OCI-LY3 (cell line): ENCODE measurements at regions not wholly inside any gene's neighbourhood (a gene's known extent, or its start where the extent isn't known, plus 50 kb on each side); places are given as distances from the start of the nearest gene placed in this dataset.

ENCODE experiments used
- H2AFZ ChIP-seq: fragments of 200-600, 300-600 bp; shearing (Covaris generic); 2 replicates; pipeline ENCODE4 v1.6.0; 2014; ENCODE audit warnings: antibody characterized with exemption, low read depth, low read length
- H3K27ac ChIP-seq: fragments of 200-600, 300-600 bp; sonication (generic); 2 replicates; pipeline ENCODE4 v1.5.1; 2014; ENCODE audit warnings: mild to moderate bottlenecking, low read length, moderate library complexity, mixed read lengths
- H3K27me3 ChIP-seq: fragments of 200-600, 300-600 bp; sonication (generic); 2 replicates; pipeline ENCODE4 v1.6.1; 2014; ENCODE audit warnings: low read depth, low read length, mixed read lengths
- H3K36me3 ChIP-seq: fragments of 200-600, 300-600 bp; sonication (generic); replicated peaks from 2 replicates; pipeline ENCODE3; 2014; ENCODE audit warnings: low read depth, low read length, mixed read lengths
- H3K4me1 ChIP-seq: fragments of 300-600, 200-600 bp; sonication (generic); 2 replicates; pipeline ENCODE4 v1.6.1; 2014; ENCODE audit warnings: low read length, mixed read lengths
- H3K4me2 ChIP-seq: fragments of 200-600, 300-600 bp; sonication (generic); 2 replicates; pipeline ENCODE4 v1.6.1; 2014; ENCODE audit warnings: low read length, mixed read lengths
- H3K4me3 ChIP-seq: fragments of 300-600, 200-600 bp; sonication (generic); 2 replicates; pipeline ENCODE4 v1.5.1; 2014; ENCODE audit warnings: antibody characterized with exemption, mild to moderate bottlenecking, low read length, moderate library complexity
- H3K79me2 ChIP-seq: fragments of 300-600, 200-600 bp; shearing (Covaris generic); 2 replicates; pipeline ENCODE4 v1.6.1; 2014; ENCODE audit warnings: mild to moderate bottlenecking, low read length, mixed read lengths
- H3K9ac ChIP-seq: fragments of 300-600, 200-600 bp; shearing (Covaris generic); 2 replicates; pipeline ENCODE4 v1.6.0; 2014; ENCODE audit warnings: mild to moderate bottlenecking, low read length, moderate library complexity
- H3K9me3 ChIP-seq: fragments of 200-600, 300-600 bp; shearing (Covaris generic); 2 replicates; pipeline ENCODE4 v1.6.1; 2014; ENCODE audit warnings: low read length, mixed read lengths; ENCODE audit not compliant: insufficient read depth
- H4K20me1 ChIP-seq: fragments of 200-600, 300-600 bp; sonication (generic); 2 replicates; pipeline ENCODE4 v1.6.1; 2016; ENCODE audit warnings: low read length, mixed read lengths; ENCODE audit not compliant: insufficient read depth
- CTCF ChIP-seq: fragments of 200-600, 300-600 bp; sonication (generic); IDR thresholded peaks from 2 replicates; pipeline ENCODE4 v1.5.1; 2014; ENCODE audit warnings: antibody characterized with exemption, low read length, low read depth
- EZH2phosphoT487 ChIP-seq: fragments of 200-600 bp; shearing (Covaris generic); IDR thresholded peaks from 2 replicates; pipeline ENCODE4 v1.6.1; 2018; ENCODE audit warnings: antibody characterized with exemption, mixed run types, low read depth

- TF ChIP-seq CTCF (no peak), EZH2phosphoT487 (no peak)
- H3K79me2 ChIP-seq, result no peaks in the 10 kb centered on the region
- H3K27me3 ChIP-seq, result no peaks in the 10 kb centered on the region
- no peak overlapping the region for H3K9ac ChIP-seq
- H3K4me3 ChIP-seq, result no peak overlapping the region
- H3K9me3 ChIP-seq, result no peaks in the 10 kb centered on the region
- no peaks in the 10 kb centered on the region for H3K4me1 ChIP-seq
- H3K4me2 ChIP-seq, result no peak overlapping the region
- H2AFZ ChIP-seq, result no peak overlapping the region
- no peaks in the 10 kb centered on the region for H4K20me1 ChIP-seq
- H3K27ac ChIP-seq, result no peak overlapping the region
- H3K36me3 ChIP-seq, result no peaks in the 10 kb centered on the region
These were observed 379.7 kb upstream of the PTCHD4 start for GRCh38 chr6:48490658-48491057.

GRCh38 chr6:48486876-48487275 lies 375.9 kb upstream of the PTCHD4 start:
- Histone ChIP-seq H3K36me3 (no peaks in the 10 kb centered on the region), H3K4me3 (no peak overlapping the region), H3K4me2 (no peak overlapping the region), H3K4me1 (no peaks in the 10 kb centered on the region), H2AFZ (no peak overlapping the region), H3K9me3 (no peaks in the 10 kb centered on the region), H3K9ac (no peak overlapping the region), H3K79me2 (no peaks in the 10 kb centered on the region), H3K27me3 (no peaks in the 10 kb centered on the region), H4K20me1 (no peaks in the 10 kb centered on the region), H3K27ac (no peak overlapping the region)
- TF ChIP-seq CTCF (no peak), EZH2phosphoT487 (no peak)

- Histone ChIP-seq H3K79me2 (no peaks in the 10 kb centered on the region), H3K9ac (no peak overlapping the region), H4K20me1 (no peaks in the 10 kb centered on the region)
These were observed 375.4 kb upstream of the PTCHD4 start for GRCh38 chr6:48486373-48486772.

GRCh38 chr6:48476257-48476656 lies 365.3 kb upstream of the PTCHD4 start:
- no peak overlapping the region for H3K9ac ChIP-seq
- no peak overlapping the region for H3K4me2 ChIP-seq
- no peaks in the 10 kb centered on the region for H3K27me3 ChIP-seq
- no peak overlapping the region for H3K27ac ChIP-seq
- H3K4me1 ChIP-seq, result peaks cover 18% of the 10 kb centered on the region
- no peaks in the 10 kb centered on the region for H3K79me2 ChIP-seq
- no peak for TF ChIP-seq EZH2phosphoT487
- TF ChIP-seq CTCF, result peak; percentile 64
- no peak overlapping the region for H3K4me3 ChIP-seq
- no peaks in the 10 kb centered on the region for H3K36me3 ChIP-seq
- no peak overlapping the region for H2AFZ ChIP-seq
- H4K20me1 ChIP-seq, result no peaks in the 10 kb centered on the region
- H3K9me3 ChIP-seq, result no peaks in the 10 kb centered on the region

More at GRCh38 chr6:48486373-48486772, 375.4 kb upstream of the PTCHD4 start:
- Histone ChIP-seq H3K27ac (no peak overlapping the region), H3K36me3 (no peaks in the 10 kb centered on the region), H3K4me3 (no peak overlapping the region), H3K9me3 (no peaks in the 10 kb centered on the region), H2AFZ (no peak overlapping the region), H3K4me2 (no peak overlapping the region), H3K4me1 (no peaks in the 10 kb centered on the region), H3K27me3 (no peaks in the 10 kb centered on the region)
- TF ChIP-seq EZH2phosphoT487 (no peak), CTCF (no peak)
